DOHH2 (cell line): ENCODE measurements at regions not wholly inside any gene's neighbourhood (a gene's known extent, or its start where the extent isn't known, plus 50 kb on each side); places are given as distances from the start of the nearest gene placed in this dataset.
A peak's percentile ranks its signal among the peaks of the same experiment; 100 is the strongest.

Source experiments
- H3F3A ChIP-seq: fragments of 200-600 bp; sonication (generic), shearing (Covaris generic); 2 replicates; pipeline ENCODE4 v1.6.0; 2016; ENCODE audit warnings: antibody characterized with exemption, mild to moderate bottlenecking; ENCODE audit not compliant: control insufficient read depth, insufficient read depth
- H3K27ac ChIP-seq: fragments of 200-600 bp; sonication (generic); 2 replicates; pipeline ENCODE4 v1.5.1; 2014; ENCODE audit warnings: low read depth, mild to moderate bottlenecking, low read length, moderate library complexity
- H3K27me3 ChIP-seq: fragments of 200-600 bp; sonication (generic); 2 replicates; pipeline ENCODE4 v1.6.1; 2014; ENCODE audit warnings: mild to moderate bottlenecking, low read length, mixed read lengths; ENCODE audit not compliant: control insufficient read depth
- H3K36me3 ChIP-seq: fragments of 200-600 bp; sonication (generic); 2 replicates; pipeline ENCODE4 v1.6.1; 2014; ENCODE audit warnings: mild to moderate bottlenecking, low read length, moderate library complexity, mixed read lengths; ENCODE audit not compliant: control insufficient read depth
- H3K4me1 ChIP-seq: fragments of 200-600 bp; sonication (generic); 2 replicates; pipeline ENCODE4 v1.6.1; 2014; ENCODE audit warnings: mild to moderate bottlenecking, low read length, mixed read lengths; ENCODE audit not compliant: control insufficient read depth
- H3K4me2 ChIP-seq: fragments of 200-600 bp; sonication (generic); 2 replicates; pipeline ENCODE4 v1.6.0; 2014; ENCODE audit warnings: mild to moderate bottlenecking, low read length, moderate library complexity
- H3K4me3 ChIP-seq: fragments of 200-600 bp; sonication (generic); 2 replicates; pipeline ENCODE4 v1.5.1; 2014; ENCODE audit warnings: mild to moderate bottlenecking, low read length, mixed read lengths
- H3K79me2 ChIP-seq: fragments of 200-600 bp; sonication (generic); 2 replicates; pipeline ENCODE4 v1.6.1; 2014; ENCODE audit warnings: mild to moderate bottlenecking, low read length, mixed read lengths; ENCODE audit not compliant: control insufficient read depth
- H3K9me2 ChIP-seq: fragments of 200-600 bp; sonication (generic); replicated peaks from 2 replicates; pipeline ENCODE4 v1.6.1; 2014; ENCODE audit warnings: mild to moderate bottlenecking, low read length, mixed read lengths; ENCODE audit not compliant: control insufficient read depth
- H3K9me3 ChIP-seq: fragments of 200-600 bp; sonication (generic); 2 replicates; pipeline ENCODE4 v1.6.1; 2014; ENCODE audit warnings: antibody characterized with exemption, low read length, mixed read lengths; ENCODE audit not compliant: control insufficient read depth, insufficient read depth
- H4K20me1 ChIP-seq: fragments of 200-600 bp; sonication (generic); 2 replicates; pipeline ENCODE4 v1.6.0; 2014; ENCODE audit warnings: low read depth, mild to moderate bottlenecking, antibody characterized with exemption, low read length, moderate library complexity; ENCODE audit not compliant: control insufficient read depth, insufficient read depth
- CTCF ChIP-seq: fragments of 200-600 bp; sonication (generic); IDR thresholded peaks from one replicate; pipeline ENCODE4 v1.5.1; 2014; ENCODE audit warnings: antibody characterized with exemption, mild to moderate bottlenecking, low read depth, low read length; ENCODE audit not compliant: poor library complexity, severe bottlenecking
- EZH2phosphoT487 ChIP-seq: fragments of 200-600 bp; sonication (generic); IDR thresholded peaks from 2 replicates; pipeline ENCODE4 v1.6.1; 2017; ENCODE audit warnings: borderline replicate concordance, mild to moderate bottlenecking, antibody characterized with exemption, low read length, moderate library complexity, mixed read lengths

GRCh38 chr7:136692221-136692620 is 176.2 kb upstream of the CHRM2 start:
- Histone ChIP-seq H3K4me2 (no peak overlapping the region), H3K4me1 (no peaks in the 10 kb centered on the region), H3K9me3 (no peaks in the 10 kb centered on the region), H3K27me3 (no peaks in the 10 kb centered on the region), H3K79me2 (no peaks in the 10 kb centered on the region), H4K20me1 (no peaks in the 10 kb centered on the region), H3K9me2 (no peaks in the 10 kb centered on the region), H3F3A (no peaks in the 10 kb centered on the region), H3K4me3 (no peak overlapping the region), H3K27ac (no peak overlapping the region), H3K36me3 (no peaks in the 10 kb centered on the region)
- TF ChIP-seq CTCF, result no peak
- TF ChIP-seq EZH2phosphoT487, result no peak

GRCh38 chr7:136688601-136689000 is 179.9 kb upstream of the CHRM2 start:
- H3F3A ChIP-seq, result no peaks in the 10 kb centered on the region
- H3K4me3 ChIP-seq, result no peak overlapping the region
- H3K79me2 ChIP-seq, result no peaks in the 10 kb centered on the region
- no peaks in the 10 kb centered on the region for H4K20me1 ChIP-seq
- TF ChIP-seq EZH2phosphoT487 (no peak), CTCF (no peak)
- H3K27me3 ChIP-seq, result no peaks in the 10 kb centered on the region
- no peaks in the 10 kb centered on the region for H3K36me3 ChIP-seq
- H3K4me1 ChIP-seq, result no peaks in the 10 kb centered on the region
- no peak overlapping the region for H3K27ac ChIP-seq
- H3K9me3 ChIP-seq, result no peaks in the 10 kb centered on the region
- H3K4me2 ChIP-seq, result no peak overlapping the region
- H3K9me2 ChIP-seq, result no peaks in the 10 kb centered on the region

GRCh38 chr7:136687693-136688322 is 180.6 kb upstream of the CHRM2 start:
- H3F3A ChIP-seq, result no peaks in the 10 kb centered on the region
- H3K27me3 ChIP-seq, result no peaks in the 10 kb centered on the region
- H3K4me2 ChIP-seq, result no peak overlapping the region
- H4K20me1 ChIP-seq, result no peaks in the 10 kb centered on the region
- no peak overlapping the region for H3K27ac ChIP-seq
- no peak for TF ChIP-seq EZH2phosphoT487
- TF ChIP-seq CTCF, result peak; percentile 85
- no peaks in the 10 kb centered on the region for H3K4me1 ChIP-seq
- no peaks in the 10 kb centered on the region for H3K9me2 ChIP-seq
- H3K4me3 ChIP-seq, result no peak overlapping the region
- H3K9me3 ChIP-seq, result no peaks in the 10 kb centered on the region
- no peaks in the 10 kb centered on the region for H3K79me2 ChIP-seq
- H3K36me3 ChIP-seq, result no peaks in the 10 kb centered on the region
